Suppressor macrophage (primary cell): ENCODE measurements at regions not wholly inside any gene's neighbourhood (a gene's known extent, or its start where the extent isn't known, plus 50 kb on each side); places are given as distances from the start of the nearest gene placed in this dataset.

Experiments
- DNase-seq, 4 experiments: peaks; one replicate each; pipeline ENCODE4 v3.0.0-alpha.2; 2020 to 2022

DNA sequence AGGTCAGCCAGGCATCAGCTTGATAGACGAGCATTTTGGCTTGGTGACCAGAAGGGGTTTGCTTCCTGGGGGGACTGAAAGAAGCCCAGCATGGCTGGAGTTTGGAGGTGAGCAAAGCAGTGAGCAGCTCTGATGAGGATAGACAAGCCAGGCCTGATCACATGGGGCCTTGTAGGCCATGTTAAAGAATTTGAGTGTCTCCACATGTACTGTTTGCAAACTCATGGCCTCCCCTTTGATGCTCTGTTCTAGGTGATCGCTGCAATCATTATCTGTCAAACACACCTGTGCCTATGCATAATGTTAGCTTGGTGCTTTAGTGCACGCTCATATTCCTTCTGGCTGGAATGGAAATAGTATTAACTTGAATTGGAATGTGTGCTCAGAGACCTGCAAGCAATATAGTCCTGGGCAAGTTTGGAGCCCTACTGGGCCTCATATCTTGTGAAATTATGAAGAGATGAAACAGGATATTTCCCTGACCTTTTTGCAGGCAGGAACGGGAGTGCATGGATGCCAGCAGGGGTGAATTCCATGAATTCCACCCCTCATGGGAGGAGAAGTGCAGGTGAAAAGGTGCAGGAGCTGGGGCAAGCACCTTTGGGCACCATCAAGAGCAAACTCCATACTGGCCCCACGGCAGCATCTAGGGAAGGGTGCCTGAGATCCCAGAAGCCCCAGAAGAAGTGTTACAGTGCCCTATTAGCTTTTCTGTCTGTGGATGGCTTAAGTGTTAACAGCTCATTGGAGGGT lies 480.5 kb downstream of the EPM2A start:
- no peak for DNase-seq

DNA sequence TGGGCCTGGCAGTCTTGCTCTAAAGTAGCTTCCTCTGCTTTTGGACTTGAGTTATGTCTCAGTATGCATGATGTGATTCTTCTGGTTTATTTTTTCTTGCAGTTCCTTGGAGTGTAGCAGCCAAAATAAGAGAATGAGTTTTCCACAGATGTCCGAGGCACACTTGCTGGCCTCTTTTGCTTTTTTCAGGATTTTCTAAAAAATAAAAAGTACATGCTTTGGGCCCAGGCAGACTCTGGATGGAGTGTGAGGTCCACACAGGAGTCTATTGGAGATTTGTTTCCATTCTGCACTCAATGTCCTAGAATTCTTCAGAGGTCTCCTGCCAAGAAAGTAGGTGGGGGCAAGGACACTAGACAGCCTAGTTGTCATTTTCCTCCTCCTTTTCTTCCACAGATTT lies 477.6 kb downstream of the EPM2A start:
- DNase-seq: no peak

DNA sequence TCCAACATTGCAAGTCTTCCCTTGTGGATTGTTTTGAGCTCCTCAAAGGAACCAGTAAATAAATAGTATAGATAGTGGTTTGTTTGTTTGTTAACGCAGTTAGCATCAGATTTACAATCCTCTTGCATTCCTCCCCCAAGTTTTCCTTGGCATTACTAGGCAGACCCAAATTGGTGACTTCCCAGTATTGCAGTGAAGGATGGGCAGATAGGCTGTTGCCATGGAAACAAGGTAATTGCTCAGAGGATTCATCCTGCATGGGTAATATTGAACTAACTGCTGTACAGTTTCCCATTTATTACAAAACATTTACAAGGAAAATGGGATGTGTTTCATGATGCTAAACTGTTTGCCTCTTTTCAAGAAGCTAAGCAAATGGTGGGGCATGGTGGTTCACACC lies 477.2 kb downstream of the EPM2A start:
- DNase-seq: no peak

DNA sequence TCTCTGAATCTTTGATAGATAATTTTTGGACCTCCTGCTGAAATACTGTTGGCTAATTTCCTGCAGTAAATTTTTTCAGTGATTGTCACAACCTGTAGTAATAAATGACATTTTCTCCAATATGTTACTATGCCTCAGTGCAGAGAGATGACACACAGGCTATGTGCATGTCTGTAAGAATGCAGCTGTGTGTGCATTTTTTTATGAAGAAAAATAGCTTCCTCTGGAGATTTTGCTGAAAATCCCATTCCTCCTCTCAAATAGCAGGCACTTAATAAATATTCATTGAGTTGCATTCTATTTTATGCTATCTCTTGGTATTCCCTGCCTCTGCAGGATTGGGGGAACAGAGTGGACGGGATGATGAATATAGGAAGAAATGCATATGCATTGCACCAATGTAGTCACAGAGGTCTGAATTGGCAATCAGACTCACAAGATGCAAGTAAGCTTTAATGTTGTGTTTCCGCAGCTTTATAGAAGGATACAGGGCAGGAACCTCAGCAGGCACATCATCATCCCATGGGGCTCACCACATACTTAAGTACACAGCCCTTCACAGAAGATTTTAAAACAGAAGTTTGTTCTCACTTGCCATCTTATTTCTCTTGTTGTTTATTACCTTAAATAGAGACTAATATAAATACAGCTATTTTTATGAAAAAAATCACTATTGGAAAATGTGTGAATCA lies 474.7 kb downstream of the EPM2A start:
- DNase-seq: no peak

DNA sequence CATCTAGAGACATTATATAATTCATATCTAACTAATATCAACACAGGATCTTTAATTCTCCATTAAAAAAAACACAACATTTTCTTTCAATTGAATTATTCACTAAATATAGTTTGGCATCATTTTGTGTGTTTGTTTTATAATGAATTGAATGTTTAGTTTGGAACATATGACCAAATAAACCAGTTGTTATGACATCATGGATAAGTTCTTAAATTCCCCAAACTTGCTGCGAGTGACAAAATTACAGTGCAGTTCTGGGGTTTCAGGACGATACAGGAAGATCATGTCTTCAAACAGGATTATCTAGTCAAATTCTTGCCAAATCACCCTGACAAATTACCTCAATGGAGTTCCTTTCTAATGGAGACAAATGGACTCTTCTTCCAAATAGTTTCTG lies 473.6 kb downstream of the EPM2A start:
- DNase-seq: no peak

DNA sequence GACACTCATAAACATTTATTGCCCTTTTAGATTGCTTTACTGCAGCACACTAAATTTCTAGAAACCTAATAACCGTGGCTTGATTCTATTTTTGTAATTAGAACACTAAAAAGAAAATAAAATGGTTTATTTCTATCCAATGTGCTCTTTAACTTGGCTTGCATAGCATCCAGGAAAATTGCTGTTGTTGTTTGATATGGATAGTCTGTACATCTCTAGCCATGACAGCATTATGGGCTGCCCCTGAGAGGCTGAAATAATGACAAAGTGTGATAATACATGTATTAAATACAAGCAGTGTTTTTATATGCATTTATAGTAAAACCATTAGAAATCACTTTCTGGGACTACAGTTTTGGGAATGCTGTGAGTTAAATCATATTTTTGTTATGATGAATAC lies 472.5 kb downstream of the EPM2A start:
- no peak for DNase-seq

DNA sequence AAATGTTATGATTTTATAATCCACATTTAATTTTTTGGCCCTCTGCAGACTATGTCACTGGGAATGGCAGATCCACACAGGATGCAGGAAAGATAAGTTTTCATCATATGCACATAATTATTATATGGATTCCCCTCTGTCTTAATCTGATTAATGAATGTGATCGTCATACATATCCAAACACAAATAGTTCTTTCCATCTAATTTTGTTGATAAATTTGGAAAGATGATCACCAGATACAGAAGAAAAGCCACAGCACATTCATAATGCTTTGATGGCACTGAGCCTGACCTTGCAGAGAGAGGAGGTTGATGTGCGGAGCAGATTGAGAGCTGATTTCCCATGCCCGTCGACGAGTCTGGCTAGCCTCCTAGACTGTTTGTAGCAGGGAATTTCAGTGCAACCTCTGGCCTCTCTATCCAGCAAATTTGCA lies 471.5 kb downstream of the EPM2A start:
- no peak for DNase-seq

DNA sequence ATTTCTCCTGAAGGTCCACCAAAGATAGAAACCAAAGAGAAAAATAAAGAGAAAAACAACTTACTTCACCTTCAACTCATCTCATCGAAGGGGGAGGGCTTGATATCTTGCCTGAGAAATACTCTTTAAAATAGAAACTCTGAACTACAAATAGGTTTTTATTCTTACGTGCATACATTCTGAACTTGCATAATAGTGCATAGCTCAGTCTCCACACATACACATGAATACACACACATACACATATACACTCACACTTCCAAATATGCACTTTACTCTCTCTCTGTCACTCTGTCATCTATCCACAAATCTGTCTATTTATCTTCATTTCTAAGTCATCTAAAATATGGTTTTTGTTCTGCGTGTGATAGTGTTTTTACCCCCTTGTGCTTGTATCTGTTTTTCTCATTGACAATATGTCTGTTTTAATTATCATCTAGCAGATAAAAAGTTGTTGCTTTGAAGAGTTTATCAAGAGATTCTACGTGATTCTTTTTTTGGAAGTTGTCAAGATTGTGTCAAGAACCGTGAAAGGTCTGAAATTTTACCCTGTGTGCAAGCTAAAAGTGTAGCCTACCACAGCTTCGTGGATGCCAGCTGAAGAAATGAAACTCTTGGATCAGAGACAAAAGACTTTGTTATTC lies 468.8 kb downstream of the EPM2A start:
- no peak for DNase-seq

DNA sequence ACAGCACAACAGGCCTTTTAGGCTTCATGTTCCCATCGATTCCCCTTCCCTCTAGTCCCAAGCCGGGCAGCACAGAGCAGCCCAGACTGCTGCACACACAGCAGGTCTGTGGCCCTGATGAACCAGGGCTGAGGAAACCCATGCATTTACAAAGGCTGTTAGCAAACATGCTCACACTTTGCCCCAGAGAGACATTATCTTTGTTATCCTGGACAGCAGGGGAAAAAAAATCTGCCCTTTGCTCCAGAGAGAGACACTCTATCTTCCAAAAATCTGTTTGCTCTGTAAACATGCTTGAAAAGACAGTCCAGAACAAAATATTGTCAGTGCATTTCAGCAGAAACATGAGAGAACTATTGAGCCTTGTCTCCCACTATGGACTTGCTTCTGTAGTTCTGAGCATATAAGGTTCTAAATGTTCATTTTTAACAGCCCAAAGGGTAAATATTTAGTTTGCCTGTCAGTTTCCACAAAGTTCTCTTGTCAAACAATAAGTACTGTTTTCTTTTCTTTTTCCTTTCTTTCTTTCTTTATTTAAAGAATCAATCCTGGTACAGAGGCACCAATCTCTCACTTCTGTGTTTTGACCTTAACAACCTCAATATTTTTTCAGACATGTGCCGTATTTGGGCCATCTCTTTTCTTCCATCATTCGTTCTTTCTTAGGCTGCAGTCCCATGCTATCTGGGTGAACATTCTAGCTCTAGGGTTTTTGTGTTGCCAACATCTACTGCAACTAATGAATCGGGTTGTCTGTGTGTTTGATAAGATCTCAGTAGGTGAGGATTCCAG lies 468.0 kb downstream of the EPM2A start:
- no peak for DNase-seq

DNA sequence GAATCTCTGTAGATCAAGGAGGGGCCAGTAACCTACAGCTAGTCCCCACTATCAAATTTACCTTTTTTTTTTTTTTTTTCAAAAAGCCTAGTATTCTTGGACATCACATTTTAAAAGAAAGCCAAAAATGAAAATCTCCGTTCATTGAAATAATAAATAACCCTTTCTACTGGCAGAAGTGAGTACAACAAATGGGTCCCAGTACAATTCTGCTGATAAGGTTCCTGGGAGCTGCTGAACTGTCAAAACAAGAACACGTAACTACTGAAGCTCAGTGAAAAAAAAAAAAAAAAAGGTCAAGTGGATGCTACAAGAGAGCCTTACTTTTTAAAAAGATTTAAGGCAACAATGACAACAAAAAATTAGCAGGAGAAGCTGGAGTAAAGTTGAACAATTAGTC lies 464.9 kb downstream of the EPM2A start:
- no peak for DNase-seq

DNA sequence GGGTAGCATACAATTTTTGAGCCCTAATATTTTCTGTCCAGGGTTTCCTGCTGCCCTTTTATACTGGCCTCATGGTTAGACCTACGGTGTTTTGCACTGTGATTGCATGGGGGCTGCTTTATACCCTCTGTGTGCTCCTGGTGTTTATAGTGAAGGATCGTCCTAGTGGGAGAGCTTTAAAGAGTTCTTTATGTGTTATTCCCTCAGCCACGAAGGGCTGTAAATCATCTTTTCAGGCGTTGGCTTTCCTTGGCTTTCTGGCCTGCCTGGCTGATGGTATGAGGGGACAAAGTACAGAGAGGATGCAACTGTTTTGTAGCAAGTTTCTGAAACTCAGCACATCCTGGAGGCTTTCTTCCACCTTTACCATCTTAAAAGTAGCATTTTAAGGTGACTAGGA lies 464.3 kb downstream of the EPM2A start:
- no peak for DNase-seq

DNA sequence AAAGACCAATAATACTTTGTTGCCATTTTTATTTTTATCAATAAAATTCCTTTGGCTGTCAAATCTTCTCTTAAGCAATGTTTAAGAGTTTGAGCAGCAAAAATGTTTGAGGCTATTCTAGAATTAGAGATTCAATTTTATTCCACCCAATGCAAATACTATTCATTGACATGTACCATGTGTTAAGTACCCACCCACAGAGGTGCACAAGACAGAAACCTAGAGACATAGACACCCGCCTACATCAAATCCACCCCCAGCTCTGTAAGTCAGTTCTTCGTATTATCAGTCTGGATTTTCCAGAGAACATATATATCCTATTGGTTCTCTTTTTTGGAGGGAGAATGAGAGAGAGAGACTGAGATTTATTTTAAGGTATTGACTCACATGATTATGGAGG lies 463.7 kb downstream of the EPM2A start:
- DNase-seq: no peak

DNA sequence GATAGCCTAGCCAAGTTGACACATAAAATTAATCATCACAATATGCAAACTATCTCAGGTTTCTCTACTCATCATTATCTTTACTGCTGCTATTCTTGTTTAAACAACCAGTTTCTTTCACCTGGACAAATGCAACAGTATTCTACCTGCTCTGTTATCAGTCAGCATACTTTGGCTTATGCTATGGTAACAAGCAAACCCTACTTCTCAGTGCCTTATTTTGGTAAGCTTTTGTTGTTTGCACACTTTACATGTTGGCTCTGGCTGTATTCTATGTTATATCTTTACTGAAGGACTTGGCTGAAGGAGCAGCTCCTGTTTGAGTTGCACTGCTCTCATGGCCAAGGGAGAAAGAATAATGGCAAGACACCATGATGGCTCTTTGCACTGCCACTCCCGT lies 463.1 kb downstream of the EPM2A start:
- DNase-seq: no peak

DNA sequence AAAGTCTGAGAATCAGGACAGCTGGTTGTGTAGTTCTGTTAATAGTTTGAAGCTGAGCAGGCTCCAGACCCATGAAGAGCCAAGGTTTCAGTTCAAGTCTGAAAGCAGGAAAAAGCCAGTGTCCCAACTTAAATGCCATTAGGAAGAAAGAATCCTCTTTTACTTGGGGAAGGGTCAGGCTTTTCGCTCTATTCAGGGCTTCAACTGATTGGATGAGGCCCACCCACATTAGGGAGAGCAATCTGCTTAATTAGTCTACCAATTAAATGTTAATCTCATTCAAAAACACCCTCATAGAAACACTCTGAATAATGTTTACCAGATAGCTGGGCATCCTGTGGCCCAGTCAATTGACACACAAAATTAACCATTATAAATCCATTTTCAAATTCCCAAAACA lies 462.2 kb downstream of the EPM2A start:
- no peak for DNase-seq

DNA sequence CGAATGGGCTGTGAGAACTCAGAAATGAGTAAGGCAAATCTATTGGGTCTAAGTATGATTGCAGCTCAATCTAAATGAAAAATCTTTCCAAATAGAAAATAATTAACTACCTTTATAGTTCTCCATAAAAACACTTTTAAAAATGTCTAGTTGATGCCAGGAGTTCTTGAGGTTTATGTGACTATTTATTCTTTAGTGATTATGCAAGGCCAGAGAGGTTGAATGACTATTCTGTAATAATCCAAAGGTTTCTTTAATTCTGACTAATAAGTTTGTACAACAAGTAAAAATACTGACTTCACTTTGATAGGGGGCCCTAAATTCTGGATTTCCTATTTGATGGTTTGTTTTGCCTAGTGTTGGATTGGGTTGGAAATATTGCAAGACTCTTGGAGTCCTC lies 461.2 kb downstream of the EPM2A start:
- no peak for DNase-seq

DNA sequence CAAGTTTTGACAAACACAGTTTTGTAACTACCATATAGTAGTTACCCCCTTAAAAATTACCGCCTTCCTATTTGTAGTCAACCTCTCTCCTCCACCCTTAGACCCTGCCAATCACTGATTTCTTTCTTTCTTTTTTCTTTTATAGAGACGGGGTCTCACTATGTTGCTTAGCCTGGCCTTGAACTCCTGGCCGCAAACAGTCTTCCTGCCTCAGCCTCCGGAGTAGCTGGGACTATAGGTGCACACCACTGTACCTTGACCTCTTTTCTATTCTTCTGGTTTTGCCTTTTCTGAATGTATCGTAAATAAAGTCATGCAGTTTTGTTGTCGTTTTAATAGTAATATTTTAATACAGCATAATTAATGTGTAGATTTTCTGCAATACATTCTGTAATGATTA lies 460.3 kb downstream of the EPM2A start:
- DNase-seq: no peak

DNA sequence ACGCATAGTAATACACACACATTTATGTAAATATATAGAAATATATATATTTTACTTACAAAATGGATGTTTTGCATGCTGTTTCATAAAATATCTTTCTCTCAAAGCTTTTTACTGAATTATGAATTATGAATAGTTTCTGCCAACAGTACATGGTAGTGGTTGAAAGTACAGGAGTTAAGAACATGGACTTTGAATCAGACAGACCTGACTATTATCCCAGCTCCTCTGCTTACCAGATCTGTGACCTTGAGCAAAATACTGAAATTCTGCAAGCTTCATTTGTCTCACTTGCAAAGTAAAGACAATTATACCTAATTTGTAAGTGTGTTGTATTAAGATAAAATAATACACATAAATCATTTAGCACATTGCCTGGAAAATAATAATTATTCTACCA lies 459.5 kb downstream of the EPM2A start:
- no peak for DNase-seq

DNA sequence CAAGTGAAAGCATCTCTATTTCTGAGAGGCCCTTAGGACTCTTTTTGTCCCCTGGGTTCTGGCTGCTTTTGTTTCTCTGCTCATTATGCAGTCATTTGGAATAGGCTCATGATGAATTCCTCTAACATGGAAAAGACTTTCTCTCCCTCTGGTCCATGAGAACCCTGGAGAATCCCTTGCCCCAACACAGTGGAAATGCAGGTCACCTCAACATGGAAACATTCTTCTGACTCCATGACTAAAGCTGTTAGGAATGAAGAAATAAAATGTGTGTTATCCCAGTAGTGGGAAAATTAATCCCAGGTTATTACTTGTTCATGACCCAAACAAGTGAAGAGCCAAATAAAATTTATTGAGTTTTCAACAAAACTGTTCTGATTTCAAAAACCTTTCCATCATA lies 458.6 kb downstream of the EPM2A start:
- DNase-seq: no peak

DNA sequence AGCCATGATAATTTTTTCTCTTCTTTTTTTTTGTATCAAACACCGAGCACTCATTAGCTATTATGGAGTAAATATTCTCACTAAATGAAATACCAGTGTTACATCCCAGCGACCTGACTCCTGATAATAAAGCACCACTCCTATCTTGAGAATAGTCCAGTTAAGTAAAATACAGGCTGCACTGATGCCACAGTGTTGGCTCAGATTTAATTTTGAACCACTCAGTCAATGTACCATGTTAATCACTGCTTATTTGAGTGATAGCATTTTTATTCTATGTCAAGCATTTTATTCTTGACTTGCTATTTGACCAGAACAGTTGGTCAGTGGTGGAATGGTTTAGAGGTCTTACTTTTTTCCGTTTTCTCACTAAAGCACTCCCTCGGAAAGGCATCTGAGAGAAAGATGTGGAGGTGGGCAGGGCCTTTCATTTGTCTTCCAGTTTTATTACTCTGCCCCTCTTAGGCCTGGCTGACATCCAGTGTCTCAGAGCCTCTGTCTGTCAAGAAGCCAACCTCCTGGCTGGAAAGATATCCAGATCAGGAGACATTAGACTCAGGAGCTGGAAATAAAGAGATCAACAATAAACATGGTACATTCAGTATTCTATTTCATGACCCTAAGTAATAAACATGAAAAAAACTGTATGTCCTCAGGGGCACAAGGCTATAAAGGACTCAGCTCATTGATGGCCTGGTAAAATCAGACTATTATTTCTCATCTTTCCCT lies 457.8 kb downstream of the EPM2A start:
- no peak for DNase-seq

DNA sequence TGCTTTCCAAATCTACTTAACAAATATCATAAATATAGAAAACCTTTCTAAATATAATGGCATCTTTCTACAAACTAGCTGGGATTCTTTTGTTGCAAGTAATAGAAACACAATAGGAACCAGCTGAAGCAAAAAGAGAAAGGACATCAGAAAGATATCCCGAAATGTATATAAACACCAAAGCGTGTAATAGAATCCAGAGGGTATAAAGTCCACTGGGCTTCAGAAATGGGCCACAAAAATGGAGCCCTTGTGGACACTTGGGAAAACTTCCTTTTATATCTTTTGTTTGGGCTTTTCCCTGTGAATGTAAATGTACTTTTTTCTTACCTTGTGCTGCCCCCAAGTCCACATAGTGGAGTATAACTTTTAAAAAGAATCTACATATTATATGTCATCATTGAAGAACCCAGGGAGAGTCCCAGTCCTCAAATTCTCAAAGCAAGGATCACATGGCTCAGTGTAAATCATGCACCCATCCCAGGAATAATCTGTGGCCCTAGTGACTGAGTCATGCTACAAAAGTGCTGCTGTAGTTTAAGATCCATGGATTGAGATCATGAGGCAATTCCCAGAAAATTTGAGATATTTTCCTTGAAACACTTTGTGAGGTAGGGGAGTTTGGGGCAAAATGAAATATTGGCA lies 457.0 kb downstream of the EPM2A start:
- no peak for DNase-seq

DNA sequence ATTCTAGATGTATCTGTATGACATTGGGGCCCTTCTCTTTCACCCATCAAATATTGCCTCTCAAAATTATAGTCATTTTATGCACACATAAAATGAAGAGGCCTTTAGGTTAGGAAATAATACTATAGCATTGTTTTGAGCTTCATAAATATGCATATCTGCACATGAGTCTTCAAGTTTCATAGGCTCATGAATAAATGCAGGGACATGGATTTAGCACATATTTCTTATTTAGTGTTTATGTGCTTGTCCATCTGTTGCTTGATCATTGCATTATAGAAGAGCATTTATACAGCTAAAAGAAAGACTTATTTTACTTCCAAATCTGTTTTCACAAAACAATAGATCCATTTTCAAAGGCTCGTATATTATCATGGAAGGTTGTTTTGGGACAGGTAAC lies 455.8 kb downstream of the EPM2A start:
- DNase-seq: no peak

DNA sequence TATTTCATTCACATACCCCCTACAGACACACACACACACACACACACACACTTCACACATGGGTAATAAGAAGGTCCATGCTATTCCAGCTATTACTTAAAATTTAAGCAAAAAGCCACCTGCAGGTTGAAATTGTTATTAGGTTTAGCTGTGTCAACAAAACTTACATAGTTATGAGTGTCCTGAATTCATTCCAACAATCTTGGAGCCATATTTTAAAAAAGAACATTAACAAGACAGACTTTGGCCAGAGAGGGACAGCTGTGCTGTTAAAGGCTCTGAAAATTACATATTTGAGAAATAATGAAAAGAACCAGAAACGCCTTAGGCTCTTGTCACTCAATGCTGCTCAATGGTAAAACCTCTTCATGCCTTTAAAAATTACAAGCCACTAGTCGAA lies 455.3 kb downstream of the EPM2A start:
- no peak for DNase-seq
